Kidney (tissue), 13 donors: ENCODE measurements at regions not wholly inside any gene's neighbourhood (a gene's known extent, or its start where the extent isn't known, plus 50 kb on each side); places are given as distances from the start of the nearest gene placed in this dataset.
A peak's percentile ranks its signal among the peaks of the same experiment; 100 is the strongest.

Experiments
- DNase-seq, 5 donors: peaks; one replicate each; pipeline ENCODE4 v3.0.0-alpha.2; 2013 to 2020
- FAIRE-seq: peaks from 2 replicates; lab custom pipeline; 2012; peaks lifted over from hg19 to GRCh38; lab: Jason Lieb, UNC
- H3K27ac ChIP-seq, 2 donors: one replicate each; pipeline ENCODE4 v1.7.0; 2013; ENCODE audit warnings: low read depth in 2 of 2, low read length in 2 of 2, inconsistent platforms in 1 of 2
- H3K27me3 ChIP-seq: one replicate; pipeline ENCODE4 v1.7.1; 2013; ENCODE audit warnings: low read length, inconsistent platforms; ENCODE audit not compliant: control insufficient read depth, insufficient read depth
- H3K36me3 ChIP-seq, 3 donors: one replicate each; pipeline versions ENCODE4 v1.7.0 to v1.7.1; 2013; ENCODE audit warnings: low read length in 3 of 3, control low read depth in 1 of 3, inconsistent platforms in 1 of 3; ENCODE audit not compliant: insufficient read depth in 3 of 3, control insufficient read depth in 2 of 3
- H3K4me1 ChIP-seq, 3 donors: one replicate each; pipeline versions ENCODE4 v1.7.0 to v1.7.1; 2013; ENCODE audit warnings: low read length in 3 of 3, inconsistent platforms in 1 of 3, low read depth in 1 of 3; ENCODE audit not compliant: control insufficient read depth in 2 of 3, insufficient read depth in 2 of 3
- H3K4me3 ChIP-seq, 3 donors: one replicate each; pipeline versions ENCODE4 v1.7.0 to v1.8.1; 2013; ENCODE audit warnings: low read length in 3 of 3, control low read depth in 1 of 3, inconsistent platforms in 1 of 3
- H3K9ac ChIP-seq, 3 donors: one replicate each; pipeline versions ENCODE4 v1.7.0 to v1.7.1; 2013; ENCODE audit warnings: low read length in 3 of 3, control low read depth in 1 of 3, inconsistent platforms in 1 of 3
- H3K9me3 ChIP-seq, 3 donors: one replicate each; pipeline versions ENCODE4 v1.7.0 to v1.7.1; 2013; ENCODE audit warnings: low read length in 3 of 3, control low read depth in 1 of 3, inconsistent platforms in 1 of 3; ENCODE audit not compliant: control insufficient read depth in 2 of 3, insufficient read depth in 1 of 3
- CTCF ChIP-seq: IDR thresholded peaks from 3 replicates; pipeline ENCODE4 v1.5.1; 2012; ENCODE audit warnings: mild to moderate bottlenecking, moderate library complexity, borderline replicate concordance; ENCODE audit not compliant: insufficient read depth; ENCODE audit errors: extremely low read depth
- intact Hi-C: fragments of 100-400 bp; cut with DNase I; formaldehyde crosslinking; loops from one replicate; pipeline ENCODE4 v1.11.1; 2022
- donor health status: control.
- donor health status: control.
- donor health status: control.
- donor health status: control.
- donor health status: control.
- donor health status: DM: yes; HTN: yes; CAD: no.
- donor health status: Normal renal cell carcinoma (clear cell type).

- DNase-seq (no peak), FAIRE-seq (no peak)
- TF ChIP-seq CTCF, result no peak
- Histone ChIP-seq H3K4me3 (no peak overlapping the region), H3K27ac (no peak overlapping the region), H3K27me3 (no peaks in the 10 kb centered on the region), H3K9me3 (peaks cover 0 to 3% (median 0%) of the 10 kb centered on the region in 3 donors), H3K36me3 (no peaks in the 10 kb centered on the region), H3K9ac (no peak overlapping the region), H3K4me1 (no peaks in the 10 kb centered on the region)
- intact Hi-C loops, result no loop called here
Observed at GRCh38 chr15:39161096-39161495, 419.8 kb upstream of the THBS1 start.

GRCh38 chr15:39165020-39165706 is 415.7 kb upstream of the THBS1 start:
- Histone ChIP-seq H3K4me3 (no peak overlapping the region), H3K9me3 (peaks cover 0 to 3% (median 0%) of the 10 kb centered on the region in 3 donors), H3K9ac (no peak overlapping the region), H3K36me3 (no peaks in the 10 kb centered on the region), H3K27me3 (no peaks in the 10 kb centered on the region), H3K27ac (no peak overlapping the region), H3K4me1 (peaks cover 0 to 5% (median 0%) of the 10 kb centered on the region in 3 donors)
- DNase-seq, result no peak
- TF ChIP-seq CTCF, result no peak
- no peak for FAIRE-seq
- intact Hi-C loops, result no loop called here

GRCh38 chr15:39167164-39168058 is 413.5 kb upstream of the THBS1 start:
- H3K27ac ChIP-seq, result peak overlapping the region in 1 of 2 donors; percentile 32
- peaks cover 0 to 3% (median 0%) of the 10 kb centered on the region in 3 donors for H3K9me3 ChIP-seq
- peaks cover 0 to 9% (median 2%) of the 10 kb centered on the region in 3 donors for H3K4me1 ChIP-seq
- no peak overlapping the region for H3K9ac ChIP-seq
- intact Hi-C loops, result no loop called here
- TF ChIP-seq CTCF, result no peak
- DNase-seq, result no peak
- H3K4me3 ChIP-seq, result no peak overlapping the region
- no peaks in the 10 kb centered on the region for H3K27me3 ChIP-seq
- H3K36me3 ChIP-seq, result no peaks in the 10 kb centered on the region
- FAIRE-seq, result no peak
